SK-N-SH (cell line): ENCODE measurements at regions not wholly inside any gene's neighbourhood (a gene's known extent, or its start where the extent isn't known, plus 50 kb on each side); places are given as distances from the start of the nearest gene placed in this dataset.

ENCODE experiments used
- CTCF ChIA-PET: fragments of 300-600, 350-600 bp; formaldehyde crosslinking; extraction: SDS; loops from one replicate; lab custom pipeline; 2021; lab: Yijun Ruan, JAX
- POLR2A ChIA-PET: fragments of 350-600 bp; sonication (Branson Sonifier 250); formaldehyde crosslinking; extraction: SDS; loops from one replicate; lab custom pipeline; 2020; ENCODE audit warnings: antibody characterized with exemption, inconsistent platforms; lab: Yijun Ruan, JAX
- DNase-seq: peaks from one replicate; pipeline ENCODE4 v3.0.0; 2012
- H2AFZ ChIP-seq: fragments of 200-600 bp; sonication (generic); 2 replicates; pipeline ENCODE4 v1.8.1; 2016; ENCODE audit warnings: antibody characterized with exemption, mild to moderate bottlenecking, low read depth
- H3F3A ChIP-seq: fragments of 200-600 bp; sonication (generic); replicated peaks from 2 replicates; pipeline ENCODE3; 2016; ENCODE audit warnings: antibody characterized with exemption, mild to moderate bottlenecking; ENCODE audit not compliant: insufficient read depth
- H3K27ac ChIP-seq, 2 experiments: fragments of 200-500 bp in 1 of 2; fragments of 200-600 bp in 1 of 2; sonication (Bioruptor generic) in 1 of 2; sonication (generic), shearing (Covaris generic) in 1 of 2; 2 replicates each; pipeline versions ENCODE4 v1.5.1 to v1.6.1; 2014 to 2016; ENCODE audit warnings: low read depth in 2 of 2, inconsistent platforms in 1 of 2, low read length in 1 of 2, mild to moderate bottlenecking in 1 of 2, mixed read lengths in 1 of 2
- H3K27me3 ChIP-seq: fragments of 200-600 bp; sonication (generic), shearing (Covaris generic); 2 replicates; pipeline ENCODE4 v1.6.1; 2016; ENCODE audit warnings: mixed run types; ENCODE audit not compliant: insufficient read depth
- H3K36me3 ChIP-seq, 2 experiments: fragments of 200-500 bp in 1 of 2; fragments of 200-600 bp in 1 of 2; sonication (Bioruptor generic) in 1 of 2; sonication (generic) in 1 of 2; replicated peaks in 1 of 2; 2 replicates each; pipeline versions ENCODE3 to v1.5.1; 2014 to 2016; ENCODE audit warnings: low read length in 1 of 2, mild to moderate bottlenecking in 1 of 2; ENCODE audit not compliant: insufficient read depth in 2 of 2, control insufficient read depth in 1 of 2
- H3K4me1 ChIP-seq, 2 experiments: fragments of 200-500 bp in 1 of 2; fragments of 200-600 bp in 1 of 2; sonication (Bioruptor generic) in 1 of 2; sonication (generic), shearing (Covaris generic) in 1 of 2; 2 replicates each; pipeline versions ENCODE4 v1.5.1 to v1.6.1; 2014 to 2016; ENCODE audit warnings: low read depth in 1 of 2, low read length in 1 of 2, mixed run types in 1 of 2; ENCODE audit not compliant: insufficient read depth in 2 of 2, control insufficient read depth in 1 of 2
- H3K4me2 ChIP-seq: fragments of 200-600 bp; sonication (generic), shearing (Covaris generic); 2 replicates; pipeline ENCODE4 v1.6.1; 2017; ENCODE audit warnings: mixed run types
- H3K4me3 ChIP-seq, 2 experiments: fragments of 200-500 bp in 1 of 2; fragments of 200-600 bp in 1 of 2; sonication (Bioruptor generic) in 1 of 2; sonication (generic), shearing (Covaris generic) in 1 of 2; 2 replicates each; pipeline versions ENCODE4 v1.5.1 to v1.8.1; 2014 to 2016; ENCODE audit warnings: low read depth in 2 of 2, inconsistent platforms in 1 of 2, low read length in 1 of 2, mild to moderate bottlenecking in 1 of 2, mixed read lengths in 1 of 2, moderate library complexity in 1 of 2
- H3K79me2 ChIP-seq: fragments of 200-600 bp; sonication (generic); 2 replicates; pipeline ENCODE4 v1.8.1; 2017; ENCODE audit warnings: mild to moderate bottlenecking; ENCODE audit not compliant: insufficient read depth
- H3K9ac ChIP-seq: fragments of 200-600 bp; sonication (generic); 2 replicates; pipeline ENCODE4 v1.6.1; 2017; ENCODE audit warnings: mixed run types
- H3K9me2 ChIP-seq: fragments of 200-600 bp; sonication (generic); 2 replicates; pipeline ENCODE4 v1.6.1; 2017; ENCODE audit warnings: mixed run types
- H3K9me3 ChIP-seq: fragments of 200-600 bp; sonication (generic); 2 replicates; pipeline ENCODE4 v1.6.1; 2017; ENCODE audit warnings: mixed run types, mild to moderate bottlenecking, moderate library complexity
- H4K20me1 ChIP-seq: fragments of 200-600 bp; sonication (generic); 2 replicates; pipeline ENCODE4 v1.6.1; 2017; ENCODE audit warnings: mild to moderate bottlenecking, mixed run types; ENCODE audit not compliant: insufficient read depth
- CHD2 ChIP-seq: fragments of 150-350 bp; IDR thresholded peaks from 2 replicates; pipeline ENCODE4 v1.6.1; 2018; ENCODE audit warnings: low read length; ENCODE audit not compliant: partially characterized antibody
- EP300 ChIP-seq, 2 experiments: IDR thresholded peaks; 2 replicates each; pipeline versions ENCODE4 v1.4.0 to v1.6.1; 2012; ENCODE audit warnings: borderline replicate concordance in 1 of 2, low read depth in 1 of 2, low read length in 1 of 2
- EZH2phosphoT487 ChIP-seq: fragments of 200-600 bp; sonication (generic); IDR thresholded peaks from 2 replicates; pipeline ENCODE4 v1.6.1; 2017; ENCODE audit warnings: low read depth, mixed run types, mild to moderate bottlenecking, antibody characterized with exemption, moderate library complexity, borderline replicate concordance
- FOSL2 ChIP-seq: IDR thresholded peaks from 2 replicates; pipeline ENCODE4 v1.4.0; 2012; ENCODE audit warnings: low read depth, mild to moderate bottlenecking, moderate library complexity, borderline replicate concordance
- FOXJ3 ChIP-seq: sonication (generic); formaldehyde crosslinking; IDR thresholded peaks from 2 replicates; pipeline ENCODE4 v1.5.1; 2020; ENCODE audit warnings: mild to moderate bottlenecking, missing genetic modification reagents
- GABPA ChIP-seq: IDR thresholded peaks from 2 replicates; pipeline ENCODE4 v1.4.0; 2012; ENCODE audit warnings: low read depth, mild to moderate bottlenecking
- IRF3 ChIP-seq: fragments of 150-350 bp; IDR thresholded peaks from 2 replicates; pipeline ENCODE4 v1.6.1; 2016; ENCODE audit warnings: mild to moderate bottlenecking, low read depth, low read length
- JUND ChIP-seq: IDR thresholded peaks from 2 replicates; pipeline ENCODE4 v1.4.0; 2012
- MEF2A ChIP-seq: IDR thresholded peaks from 2 replicates; pipeline ENCODE4 v1.4.0; 2012; ENCODE audit warnings: low read depth, borderline replicate concordance
- NFIC ChIP-seq: IDR thresholded peaks from 2 replicates; pipeline ENCODE4 v1.4.0; 2012; ENCODE audit warnings: borderline replicate concordance
- NRF1 ChIP-seq: IDR thresholded peaks from 2 replicates; pipeline ENCODE4 v1.6.1; 2012; ENCODE audit warnings: low read depth, mild to moderate bottlenecking, low read length
- POLR2AphosphoS5 ChIP-seq: IDR thresholded peaks from 2 replicates; pipeline ENCODE4 v1.6.1; 2012; ENCODE audit warnings: low read depth, low read length
- RAD21 ChIP-seq: IDR thresholded peaks from 2 replicates; pipeline ENCODE4 v1.6.1; 2012; ENCODE audit warnings: mild to moderate bottlenecking, low read length
- RCOR1 ChIP-seq: fragments of 150-350 bp; IDR thresholded peaks from 2 replicates; pipeline ENCODE4 v1.6.1; 2017; ENCODE audit warnings: antibody characterized with exemption, low read length
- RFX5 ChIP-seq: IDR thresholded peaks from 2 replicates; pipeline ENCODE4 v1.6.1; 2012; ENCODE audit warnings: mild to moderate bottlenecking, improper control_type of control experiment, low read length
- SIN3A ChIP-seq: IDR thresholded peaks from 2 replicates; pipeline ENCODE4 v1.6.1; 2012; ENCODE audit warnings: low read depth, mild to moderate bottlenecking, low read length, moderate library complexity, borderline replicate concordance
- TEAD4 ChIP-seq: IDR thresholded peaks from 2 replicates; pipeline ENCODE4 v1.4.0; 2012; ENCODE audit warnings: mild to moderate bottlenecking, borderline replicate concordance; ENCODE audit not compliant: insufficient read depth
- YY1 ChIP-seq: IDR thresholded peaks from 2 replicates; pipeline ENCODE4 v1.4.0; 2012; ENCODE audit warnings: low read depth, mild to moderate bottlenecking
- WGBS: methylation state at CpG from one replicate; pipeline ENCODE4 v1.1.6; 2017; ENCODE audit warnings: low lambda C conversion rate; 5-methylcytosine and 5-hydroxymethylcytosine counted together

GRCh38 chr3:178059119-178059518 lies 477.1 kb upstream of the KCNMB2 start:
- H3K4me1 ChIP-seq, result peaks cover 2 to 9% of the 10 kb centered on the region in 2 experiments; a peak in 2 of 4 replicates

GRCh38 chr3:178059836-178060235 lies 476.4 kb upstream of the KCNMB2 start:
- Histone ChIP-seq H3K27ac (no peak overlapping the region), H3K4me1 (peaks cover 2 to 9% of the 10 kb centered on the region in 2 experiments; a peak in 2 of 4 replicates), H4K20me1 (no peaks in the 10 kb centered on the region), H3K27me3 (no peaks in the 10 kb centered on the region), H3K4me3 (no peak overlapping the region), H3K79me2 (no peaks in the 10 kb centered on the region), H3K9me3 (no peaks in the 10 kb centered on the region), H3F3A (no peaks in the 10 kb centered on the region), H2AFZ (no peak overlapping the region), H3K4me2 (no peak overlapping the region), H3K9ac (no peak overlapping the region), H3K36me3 (no peaks in the 10 kb centered on the region), H3K9me2 (no peaks in the 10 kb centered on the region)
- POLR2A ChIA-PET, result no interaction called here
- DNase-seq, result no peak
- TF ChIP-seq FOXJ3 (CRISPR knock-in tag) (no peak), GABPA (no peak), IRF3 (no peak), MEF2A (no peak), NFIC (no peak), SIN3A (no peak), EP300 (IDR thresholded peaks at IDR 0.05; ENCODE audit: borderline replicate concordance in 1 of 2, low read depth in 1 of 2, low read length in 1 of 2) (no peak), POLR2AphosphoS5 (no peak)
- 97% methylated on average over 6 of the region's 6 CpGs for WGBS
- CTCF ChIA-PET, result interaction anchor here (0.9 kb wide), 1 partner anchor 21 kb away, joined by 3 read pairs; no protein-coding TSS in a partner anchor

More at GRCh38 chr3:178059119-178059518, 477.1 kb upstream of the KCNMB2 start:
- Histone ChIP-seq H3K27me3 (no peaks in the 10 kb centered on the region), H2AFZ (no peak overlapping the region), H3K9me2 (no peaks in the 10 kb centered on the region), H3K27ac (no peak overlapping the region), H3K4me3 (no peak overlapping the region), H3K36me3 (no peaks in the 10 kb centered on the region), H4K20me1 (no peaks in the 10 kb centered on the region), H3K9ac (no peak overlapping the region), H3K9me3 (no peaks in the 10 kb centered on the region), H3K79me2 (no peaks in the 10 kb centered on the region), H3K4me2 (no peak overlapping the region), H3F3A (no peaks in the 10 kb centered on the region)
- no peak for TF ChIP-seq RAD21
- TF ChIP-seq MEF2A, result no peak
- no peak for TF ChIP-seq JUND
- TF ChIP-seq FOXJ3 (CRISPR knock-in tag), result no peak
- TF ChIP-seq GABPA, result no peak
- no peak for TF ChIP-seq EZH2phosphoT487
- no peak for TF ChIP-seq FOSL2
- TF ChIP-seq YY1, result no peak
- TF ChIP-seq CHD2, result no peak
- TF ChIP-seq RCOR1, result no peak
- TF ChIP-seq NRF1, result no peak
- TF ChIP-seq TEAD4, result no peak
- no peak for TF ChIP-seq EP300 (IDR thresholded peaks at IDR 0.05; ENCODE audit: borderline replicate concordance in 1 of 2, low read depth in 1 of 2, low read length in 1 of 2)
- no peak for TF ChIP-seq POLR2AphosphoS5
- TF ChIP-seq IRF3, result no peak
- no peak for TF ChIP-seq RFX5
- POLR2A ChIA-PET, result no interaction called here
- CTCF ChIA-PET, result interaction anchor here (0.8 kb wide), 1 partner anchor 13 kb away, joined by 3 read pairs; no protein-coding TSS in a partner anchor
- no peak for DNase-seq
